A172 (cell line): ENCODE measurements at regions not wholly inside any gene's neighbourhood (a gene's known extent, or its start where the extent isn't known, plus 50 kb on each side); places are given as distances from the start of the nearest gene placed in this dataset.

Experiments
- DNase-seq: peaks from one replicate; pipeline ENCODE4 v3.0.0-alpha.2; 2015; ENCODE audit warnings: low spot score

- no peak for DNase-seq
Observed at GRCh38 chr4:67122029-67122428, 423.3 kb downstream of the CENPC start.

GRCh38 chr4:67120369-67120768 lies 424.9 kb downstream of the CENPC start:
- no peak for DNase-seq

GRCh38 chr4:67109276-67109675 lies 436.0 kb downstream of the CENPC start:
- DNase-seq, result no peak

- peak; percentile 2 for DNase-seq
Observed at GRCh38 chr4:67106861-67107460, 438.3 kb downstream of the CENPC start.

- DNase-seq, result no peak
Observed at GRCh38 chr4:67104145-67104544, 441.2 kb downstream of the CENPC start.

- no peak for DNase-seq
Observed at GRCh38 chr4:67103001-67103747, 442.1 kb downstream of the CENPC start.

GRCh38 chr4:67101612-67102011 lies 443.7 kb downstream of the CENPC start:
- no peak for DNase-seq

- no peak for DNase-seq
Observed at GRCh38 chr4:67092351-67092750, 453.0 kb downstream of the CENPC start.

GRCh38 chr4:67091673-67092072 lies 453.6 kb downstream of the CENPC start:
- no peak for DNase-seq

- peak; percentile 9 for DNase-seq
Observed at GRCh38 chr4:67087897-67088296, 457.4 kb downstream of the CENPC start.

- no peak for DNase-seq
Observed at GRCh38 chr4:67084783-67085182, 460.5 kb downstream of the CENPC start.

- no peak for DNase-seq
Observed at GRCh38 chr4:67083496-67083895, 461.8 kb downstream of the CENPC start.

- DNase-seq, result no peak
Observed at GRCh38 chr4:67082746-67083145, 462.6 kb downstream of the CENPC start.

GRCh38 chr4:67080046-67080557 lies 465.2 kb downstream of the CENPC start:
- no peak for DNase-seq

- DNase-seq, result no peak
Observed at GRCh38 chr4:67071641-67072040, 473.7 kb downstream of the CENPC start.

- no peak for DNase-seq
Observed at GRCh38 chr4:67055319-67055718, 490.0 kb downstream of the CENPC start.

GRCh38 chr4:67054896-67055295 lies 490.4 kb downstream of the CENPC start:
- no peak for DNase-seq

GRCh38 chr4:67052814-67053675 lies 492.3 kb downstream of the CENPC start:
- no peak for DNase-seq

- no peak for DNase-seq
Observed at GRCh38 chr4:67051000-67051789, 494.1 kb downstream of the CENPC start.

GRCh38 chr4:67049446-67049845 lies 495.9 kb downstream of the CENPC start:
- DNase-seq, result no peak

GRCh38 chr4:67048530-67048929 lies 496.8 kb downstream of the CENPC start:
- DNase-seq, result no peak

GRCh38 chr4:67040315-67040714 lies 505.0 kb downstream of the CENPC start:
- DNase-seq, result no peak
